NCI-H2196 (cell line): ENCODE measurements at regions not wholly inside any gene's neighbourhood (a gene's known extent, or its start where the extent isn't known, plus 50 kb on each side); places are given as distances from the start of the nearest gene placed in this dataset.
A peak's percentile ranks its signal among the peaks of the same experiment; 100 is the strongest.

Experiments
- DNase-seq: peaks from one replicate; lab custom pipeline; 2025; ENCODE audit not compliant: unreplicated experiment; lab: John Stamatoyannopoulos, UW

GRCh38 chr12:115598871-115599811 is 678.4 kb downstream of the MED13L start:
- peak; percentile 84 for DNase-seq

GRCh38 chr12:115597157-115597712 is 680.3 kb downstream of the MED13L start:
- peak; percentile 13 for DNase-seq

- no peak for DNase-seq
Observed at GRCh38 chr12:115588131-115588530, 689.4 kb downstream of the MED13L start.

GRCh38 chr12:115584156-115584555 is 693.3 kb downstream of the MED13L start:
- DNase-seq, result no peak

- no peak for DNase-seq
Observed at GRCh38 chr12:115583591-115583990, 693.9 kb downstream of the MED13L start.

GRCh38 chr12:115577401-115577800 is 700.1 kb downstream of the MED13L start:
- no peak for DNase-seq

- no peak for DNase-seq
Observed at GRCh38 chr12:115574826-115575225, 702.7 kb downstream of the MED13L start.

GRCh38 chr12:115572440-115572839 is 705.1 kb downstream of the MED13L start:
- DNase-seq, result no peak

- DNase-seq, result no peak
Observed at GRCh38 chr12:115571446-115571845, 706.0 kb downstream of the MED13L start.

GRCh38 chr12:115571027-115571426 is 706.5 kb downstream of the MED13L start:
- no peak for DNase-seq

GRCh38 chr12:115570069-115570777 is 707.3 kb downstream of the MED13L start:
- no peak for DNase-seq

- no peak for DNase-seq
Observed at GRCh38 chr12:115569345-115570068, 708.0 kb downstream of the MED13L start.

GRCh38 chr12:115558281-115558680 is 719.2 kb downstream of the MED13L start:
- no peak for DNase-seq

GRCh38 chr12:115553622-115554021 is 723.9 kb downstream of the MED13L start:
- DNase-seq, result no peak

- DNase-seq, result no peak
Observed at GRCh38 chr12:115543269-115543668, 734.2 kb downstream of the MED13L start.

- no peak for DNase-seq
Observed at GRCh38 chr12:115542656-115543055, 734.8 kb downstream of the MED13L start.

GRCh38 chr12:115541891-115542421 is 735.5 kb downstream of the MED13L start:
- DNase-seq, result no peak

GRCh38 chr12:115528466-115528865 is 749.0 kb downstream of the MED13L start:
- DNase-seq, result no peak

GRCh38 chr12:115521771-115522409 is 755.6 kb downstream of the MED13L start:
- no peak for DNase-seq

GRCh38 chr12:115519887-115520286 is 757.6 kb downstream of the MED13L start:
- DNase-seq, result no peak
